Epithelial cell of proximal tubule (primary cell): ENCODE measurements at regions not wholly inside any gene's neighbourhood (a gene's known extent, or its start where the extent isn't known, plus 50 kb on each side); places are given as distances from the start of the nearest gene placed in this dataset.

Source experiments
- DNase-seq: peaks from one replicate; pipeline ENCODE4 v3.0.0-alpha.2; 2011; ENCODE audit warnings: low read depth
- H3K4me3 ChIP-seq: 2 replicates; pipeline ENCODE4 v1.5.1; 2011; ENCODE audit warnings: low read depth, mild to moderate bottlenecking, low read length
- CTCF ChIP-seq: conservative IDR thresholded peaks from 2 replicates; pipeline ENCODE4 v1.5.1; 2012; ENCODE audit warnings: low read depth, mild to moderate bottlenecking, low read length

- no peak for DNase-seq
- no peak for TF ChIP-seq CTCF
- H3K4me3 ChIP-seq: no peak overlapping the region
Observed at GRCh38 chr15:96122077-96123027, 208.1 kb upstream of the NR2F2 start.

GRCh38 chr15:96123028-96123400 lies 207.5 kb upstream of the NR2F2 start:
- H3K4me3 ChIP-seq: no peak overlapping the region
- no peak for TF ChIP-seq CTCF
- no peak for DNase-seq

- H3K4me3 ChIP-seq: no peak overlapping the region
- no peak for DNase-seq
Observed at GRCh38 chr15:96123630-96124187, 206.8 kb upstream of the NR2F2 start.

GRCh38 chr15:96124436-96124835 lies 206.1 kb upstream of the NR2F2 start:
- H3K4me3 ChIP-seq: no peak overlapping the region
- no peak for TF ChIP-seq CTCF
- DNase-seq: no peak

More at GRCh38 chr15:96123630-96124187, 206.8 kb upstream of the NR2F2 start:
- TF ChIP-seq CTCF: no peak

DNA sequence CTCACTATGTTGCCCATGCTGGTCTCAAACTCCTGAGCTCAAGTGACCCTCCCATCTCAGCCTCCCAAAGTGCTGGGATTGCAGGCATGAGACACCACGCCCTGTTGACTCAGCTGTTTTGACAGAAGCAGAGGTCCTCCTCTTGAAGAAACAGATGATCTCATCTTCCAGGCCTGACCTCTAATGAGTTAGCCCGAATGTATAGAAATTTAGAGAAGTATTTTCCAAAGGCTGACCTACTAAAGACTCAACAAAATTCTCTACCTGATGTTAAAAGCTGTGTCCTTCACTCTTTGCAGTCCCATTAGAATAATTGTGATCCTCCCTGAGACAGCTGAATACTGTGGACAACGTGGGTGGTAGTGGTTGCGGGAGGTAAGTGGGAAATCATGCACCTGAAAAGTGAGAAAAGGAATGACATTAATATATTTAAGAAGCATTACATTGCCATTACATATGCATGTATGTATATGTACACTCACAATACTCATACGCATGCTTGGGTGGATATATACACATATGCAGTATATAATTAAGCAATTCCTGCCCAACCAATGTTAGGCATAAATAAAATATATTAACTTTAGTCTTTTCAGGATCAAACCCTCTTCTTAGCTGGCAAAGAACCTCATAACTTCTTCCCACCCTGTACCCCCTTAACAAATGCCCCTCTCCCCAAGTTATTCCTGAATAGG lies 204.6 kb upstream of the NR2F2 start:
- H3K4me3 ChIP-seq: no peak overlapping the region
- no peak for DNase-seq
- TF ChIP-seq CTCF: no peak

DNA sequence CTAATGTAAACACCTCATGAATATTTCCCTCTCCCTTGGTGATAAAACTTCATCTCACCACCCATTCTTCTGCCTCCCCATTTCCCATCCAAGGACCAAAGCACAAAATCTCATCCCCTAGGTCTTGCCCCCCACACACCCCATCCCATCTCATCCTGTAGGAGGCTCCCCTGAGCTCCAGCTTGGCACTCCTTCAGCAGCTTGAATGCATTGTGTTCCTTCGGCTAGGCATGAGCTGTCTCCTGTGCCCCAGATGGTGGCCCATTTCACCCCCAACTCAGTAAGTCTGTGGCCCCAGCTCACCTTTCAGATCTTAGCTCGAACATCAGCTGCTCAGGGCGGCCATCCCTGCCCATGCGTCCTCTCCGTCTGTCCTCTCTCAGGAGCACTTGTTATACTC lies 203.6 kb upstream of the NR2F2 start:
- DNase-seq: no peak
- TF ChIP-seq CTCF: no peak
- no peak overlapping the region for H3K4me3 ChIP-seq
